ACC112 (cell line): ENCODE measurements at regions not wholly inside any gene's neighbourhood (a gene's known extent, or its start where the extent isn't known, plus 50 kb on each side); places are given as distances from the start of the nearest gene placed in this dataset.

Experiments
- H2AFZ ChIP-seq: fragments of 200-600 bp; sonication (generic); one replicate; pipeline ENCODE4 v1.6.0; 2017; ENCODE audit warnings: antibody characterized with exemption, low read length; ENCODE audit not compliant: unreplicated experiment
- H3K27ac ChIP-seq: fragments of 200-600 bp; sonication (generic); 2 replicates; pipeline ENCODE4 v1.5.1; 2014; ENCODE audit warnings: low read depth, mild to moderate bottlenecking, antibody characterized with exemption, low read length, moderate library complexity
- H3K27me3 ChIP-seq: fragments of 200-600 bp; sonication (generic); 2 replicates; pipeline ENCODE4 v1.6.1; 2014; ENCODE audit warnings: mild to moderate bottlenecking, antibody characterized with exemption, low read length, moderate library complexity, mixed read lengths; ENCODE audit not compliant: insufficient read depth
- H3K36me3 ChIP-seq: fragments of 200-600 bp; sonication (generic); 2 replicates; pipeline ENCODE4 v1.6.1; 2016; ENCODE audit warnings: mild to moderate bottlenecking, antibody characterized with exemption, low read length, moderate library complexity, mixed read lengths; ENCODE audit not compliant: insufficient read depth
- H3K4me1 ChIP-seq: fragments of 200-600 bp; sonication (generic); one replicate; pipeline ENCODE4 v1.6.1; 2016; ENCODE audit warnings: low read length, mixed read lengths; ENCODE audit not compliant: insufficient read depth, unreplicated experiment, control insufficient read depth
- H3K4me3 ChIP-seq: fragments of 200-600 bp; sonication (generic); 2 replicates; pipeline ENCODE4 v1.5.1; 2014; ENCODE audit warnings: mild to moderate bottlenecking, low read depth, low read length
- H3K79me2 ChIP-seq: fragments of 200-600 bp; sonication (generic); one replicate; pipeline ENCODE4 v1.6.0; 2016; ENCODE audit warnings: low read length; ENCODE audit not compliant: control insufficient read depth, unreplicated experiment, insufficient read depth

GRCh38 chrX:115399306-115399705 lies 109.8 kb downstream of the LUZP4 start:
- Histone ChIP-seq H3K27me3 (no peaks in the 10 kb centered on the region), H3K36me3 (no peaks in the 10 kb centered on the region), H2AFZ (no peak overlapping the region), H3K27ac (no peak overlapping the region), H3K4me3 (no peak overlapping the region), H3K79me2 (no peaks in the 10 kb centered on the region), H3K4me1 (no peaks in the 10 kb centered on the region)

GRCh38 chrX:115400960-115401359 lies 111.4 kb downstream of the LUZP4 start:
- Histone ChIP-seq H3K4me3 (no peak overlapping the region), H3K4me1 (no peaks in the 10 kb centered on the region), H3K79me2 (no peaks in the 10 kb centered on the region), H3K27ac (no peak overlapping the region), H3K27me3 (no peaks in the 10 kb centered on the region), H3K36me3 (no peaks in the 10 kb centered on the region), H2AFZ (no peak overlapping the region)

DNA sequence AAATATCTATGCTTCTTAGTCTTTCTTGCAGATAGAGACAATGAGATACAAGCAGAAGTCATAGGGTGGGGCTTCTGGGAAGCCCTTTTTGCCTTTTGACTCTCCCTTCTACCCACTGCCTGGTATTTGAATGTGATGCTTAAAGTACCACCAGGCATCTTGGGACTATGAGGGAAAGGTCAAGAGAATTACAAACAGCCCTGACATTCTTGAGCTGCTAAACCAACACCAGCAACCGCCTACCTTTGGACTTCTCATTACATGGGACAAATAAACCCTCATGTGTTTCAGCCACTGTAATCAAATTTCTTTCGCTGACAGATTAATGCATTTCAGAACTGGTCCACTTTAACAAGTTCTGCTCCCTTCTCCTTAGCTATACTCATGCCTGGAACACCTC lies 112.8 kb downstream of the LUZP4 start:
- H3K79me2 ChIP-seq = no peaks in the 10 kb centered on the region
- no peaks in the 10 kb centered on the region for H3K36me3 ChIP-seq
- H3K27ac ChIP-seq = no peak overlapping the region
- no peak overlapping the region for H3K4me3 ChIP-seq
- H3K4me1 ChIP-seq = no peaks in the 10 kb centered on the region
- no peaks in the 10 kb centered on the region for H3K27me3 ChIP-seq
- no peak overlapping the region for H2AFZ ChIP-seq

DNA sequence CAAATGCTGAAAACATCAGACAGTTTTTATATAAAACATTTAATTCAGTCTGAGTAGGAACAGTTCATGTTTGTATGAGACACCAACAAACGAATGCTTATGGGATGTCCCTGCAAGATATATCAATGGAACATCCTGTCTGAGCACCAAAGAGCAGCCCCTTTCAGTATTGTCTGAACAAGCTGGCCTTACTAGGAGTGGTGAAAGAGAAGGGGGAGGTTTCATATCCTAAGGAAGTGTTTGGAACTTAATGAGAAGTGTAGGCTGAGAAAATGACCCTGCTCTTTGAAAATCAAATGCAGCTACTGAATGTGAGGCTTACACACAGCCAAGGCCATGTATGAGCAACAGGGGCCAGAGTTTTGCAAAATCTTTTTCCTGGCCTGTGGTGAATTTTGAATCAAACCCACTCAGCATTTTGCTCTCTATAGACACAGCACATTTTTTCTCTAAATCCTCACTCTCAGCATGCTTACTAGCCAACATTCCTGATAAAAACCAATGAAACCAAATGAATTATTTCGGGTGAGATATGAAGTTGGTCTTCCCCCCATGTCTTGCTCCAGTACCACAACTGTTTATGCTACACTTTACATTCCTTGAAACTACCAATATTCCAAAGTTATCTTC lies 119.4 kb downstream of the LUZP4 start:
- no peak overlapping the region for H2AFZ ChIP-seq
- H3K4me3 ChIP-seq = no peak overlapping the region
- H3K4me1 ChIP-seq = peaks cover 7% of the 10 kb centered on the region
- H3K36me3 ChIP-seq = no peaks in the 10 kb centered on the region
- H3K79me2 ChIP-seq = no peaks in the 10 kb centered on the region
- no peaks in the 10 kb centered on the region for H3K27me3 ChIP-seq
- H3K27ac ChIP-seq = no peak overlapping the region

DNA sequence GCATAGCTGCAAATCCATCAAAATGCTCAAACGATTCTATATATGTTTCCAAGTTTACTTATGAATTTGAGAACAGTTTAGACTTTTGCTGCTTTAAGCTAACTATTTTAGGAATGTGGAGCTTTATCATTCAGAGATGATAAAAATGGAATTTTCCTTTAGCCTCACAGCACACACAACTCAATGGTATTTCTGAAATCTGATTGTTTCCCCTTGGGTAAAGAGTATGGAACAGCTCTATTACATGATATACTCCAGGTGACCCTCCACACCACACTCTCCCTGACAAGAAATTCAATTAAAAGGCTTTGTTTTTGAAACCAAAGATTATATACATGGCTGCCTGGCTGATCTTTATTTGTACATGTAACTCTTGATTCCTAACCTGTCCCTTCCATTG lies 120.0 kb downstream of the LUZP4 start:
- H2AFZ ChIP-seq = no peak overlapping the region
- H3K4me1 ChIP-seq = peaks cover 7% of the 10 kb centered on the region
- H3K27ac ChIP-seq = no peak overlapping the region
- no peaks in the 10 kb centered on the region for H3K27me3 ChIP-seq
- no peaks in the 10 kb centered on the region for H3K36me3 ChIP-seq
- no peak overlapping the region for H3K4me3 ChIP-seq
- no peaks in the 10 kb centered on the region for H3K79me2 ChIP-seq

DNA sequence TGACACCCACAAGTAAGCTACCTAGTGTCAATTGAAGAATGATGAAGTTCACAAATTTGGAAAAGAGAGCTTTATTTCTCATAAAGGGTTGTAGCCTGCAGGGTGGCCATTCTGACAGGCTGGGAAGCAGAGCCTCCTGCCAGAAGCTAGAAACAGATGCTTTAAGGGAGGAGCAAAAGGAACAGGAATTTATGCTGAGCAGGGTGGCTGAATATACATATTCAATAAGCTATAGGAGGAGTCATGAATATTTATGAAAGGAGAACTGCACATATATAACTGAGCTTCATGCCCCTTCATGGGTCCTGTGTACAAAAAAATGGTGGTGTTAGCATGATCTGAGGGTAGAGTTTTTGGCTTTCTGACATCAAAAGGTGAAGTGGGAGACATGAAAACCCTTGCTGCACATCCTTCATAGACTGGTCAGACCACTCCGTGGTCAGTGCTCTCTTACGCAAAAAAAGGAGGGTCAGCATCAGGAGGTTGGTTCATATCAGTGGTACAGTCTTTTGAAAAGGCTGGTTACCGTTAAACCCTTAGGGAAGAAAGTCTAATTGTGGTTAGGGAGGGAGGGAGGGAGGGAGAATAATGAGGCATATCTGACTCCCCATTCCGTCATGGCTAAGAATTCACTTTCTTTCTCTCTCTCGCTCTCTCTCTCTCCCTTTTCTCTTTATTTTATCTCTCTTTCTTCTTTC lies 121.4 kb downstream of the LUZP4 start:
- Histone ChIP-seq H3K27ac (no peak overlapping the region), H3K79me2 (no peaks in the 10 kb centered on the region), H2AFZ (no peak overlapping the region), H3K27me3 (no peaks in the 10 kb centered on the region), H3K4me1 (peaks cover 7% of the 10 kb centered on the region), H3K36me3 (no peaks in the 10 kb centered on the region), H3K4me3 (no peak overlapping the region)

GRCh38 chrX:115413246-115413878 lies 123.8 kb downstream of the LUZP4 start:
- peak overlapping the region; percentile 25 for H2AFZ ChIP-seq
- no peaks in the 10 kb centered on the region for H3K36me3 ChIP-seq
- H3K27ac ChIP-seq = peak overlapping the region; percentile 64
- H3K79me2 ChIP-seq = no peaks in the 10 kb centered on the region
- H3K4me1 ChIP-seq = peaks cover 7% of the 10 kb centered on the region
- no peaks in the 10 kb centered on the region for H3K27me3 ChIP-seq
- peak overlapping the region; percentile 53 for H3K4me3 ChIP-seq

- no peaks in the 10 kb centered on the region for H3K79me2 ChIP-seq
- H3K4me1 ChIP-seq = no peaks in the 10 kb centered on the region
- H2AFZ ChIP-seq = no peak overlapping the region
- no peak overlapping the region for H3K27ac ChIP-seq
- no peak overlapping the region for H3K4me3 ChIP-seq
- H3K36me3 ChIP-seq = no peaks in the 10 kb centered on the region
- H3K27me3 ChIP-seq = no peaks in the 10 kb centered on the region
Measured at GRCh38 chrX:115419069-115419468, 129.6 kb downstream of the LUZP4 start.

- no peaks in the 10 kb centered on the region for H3K27me3 ChIP-seq
- no peaks in the 10 kb centered on the region for H3K4me1 ChIP-seq
Measured at GRCh38 chrX:115423086-115423485, 133.6 kb downstream of the LUZP4 start.

GRCh38 chrX:115425359-115425758 lies 135.6 kb upstream of the PLS3 start:
- Histone ChIP-seq H3K27ac (no peak overlapping the region), H3K36me3 (no peaks in the 10 kb centered on the region), H3K79me2 (no peaks in the 10 kb centered on the region), H3K27me3 (no peaks in the 10 kb centered on the region), H3K4me3 (no peak overlapping the region), H2AFZ (no peak overlapping the region), H3K4me1 (no peaks in the 10 kb centered on the region)

More at GRCh38 chrX:115423086-115423485, 133.6 kb downstream of the LUZP4 start:
- Histone ChIP-seq H3K27ac (no peak overlapping the region), H3K4me3 (no peak overlapping the region), H3K36me3 (no peaks in the 10 kb centered on the region), H2AFZ (no peak overlapping the region), H3K79me2 (no peaks in the 10 kb centered on the region)
